SJCRH30 (cell line): ENCODE measurements at regions not wholly inside any gene's neighbourhood (a gene's known extent, or its start where the extent isn't known, plus 50 kb on each side); places are given as distances from the start of the nearest gene placed in this dataset.

ENCODE experiments used
- DNase-seq, 2 experiments: peaks; one replicate each; pipeline ENCODE4 v3.0.0-alpha.2; 2015 to 2020
- H3K27ac ChIP-seq: fragments of 250-450 bp; sonication (Bioruptor Pico); 2 replicates; pipeline ENCODE4 v1.5.1; 2020; ENCODE audit warnings: mild to moderate bottlenecking, moderate library complexity
- H3K27me3 ChIP-seq: fragments of 250-450 bp; sonication (Bioruptor Pico); 2 replicates; pipeline ENCODE4 v1.5.1; 2020; ENCODE audit warnings: mild to moderate bottlenecking, moderate library complexity
- H3K36me3 ChIP-seq: fragments of 250-450 bp; sonication (Bioruptor Pico); 2 replicates; pipeline ENCODE4 v1.5.1; 2020; ENCODE audit warnings: mild to moderate bottlenecking, moderate library complexity
- H3K4me1 ChIP-seq: fragments of 250-450 bp; sonication (Bioruptor Pico); 2 replicates; pipeline ENCODE4 v1.5.1; 2020; ENCODE audit warnings: mild to moderate bottlenecking, moderate library complexity
- H3K4me3 ChIP-seq: fragments of 250-450 bp; sonication (Bioruptor Pico); 2 replicates; pipeline ENCODE4 v1.5.1; 2020; ENCODE audit warnings: mild to moderate bottlenecking, moderate library complexity
- H3K9me3 ChIP-seq: fragments of 250-450 bp; sonication (Bioruptor Pico); replicated peaks from 2 replicates; pipeline ENCODE4 v1.5.1; 2020; ENCODE audit warnings: mild to moderate bottlenecking, moderate library complexity

- Histone ChIP-seq H3K27ac (no peak overlapping the region), H3K4me1 (peaks cover 20% of the 10 kb centered on the region), H3K27me3 (no peaks in the 10 kb centered on the region), H3K36me3 (no peaks in the 10 kb centered on the region), H3K9me3 (no peaks in the 10 kb centered on the region), H3K4me3 (no peak overlapping the region)
- no peak for DNase-seq
Observed at GRCh38 chr6:88371480-88371879, 205.3 kb upstream of the CNR1 start.

- no peak for DNase-seq
- Histone ChIP-seq H3K4me1 (peaks cover 11% of the 10 kb centered on the region), H3K27me3 (no peaks in the 10 kb centered on the region), H3K36me3 (no peaks in the 10 kb centered on the region), H3K9me3 (no peaks in the 10 kb centered on the region), H3K4me3 (no peak overlapping the region), H3K27ac (no peak overlapping the region)
Observed at GRCh38 chr6:88370127-88370710, 204.1 kb upstream of the CNR1 start.

- no peak overlapping the region for H3K4me3 ChIP-seq
- DNase-seq = no peak
- no peak overlapping the region for H3K27ac ChIP-seq
- peaks cover 2% of the 10 kb centered on the region for H3K4me1 ChIP-seq
- H3K36me3 ChIP-seq = no peaks in the 10 kb centered on the region
- no peaks in the 10 kb centered on the region for H3K27me3 ChIP-seq
- H3K9me3 ChIP-seq = no peaks in the 10 kb centered on the region
Observed at GRCh38 chr6:88369262-88369661, 203.1 kb upstream of the CNR1 start.

- Histone ChIP-seq H3K4me1 (no peaks in the 10 kb centered on the region; the same call in 1 of the 2 replicates), H3K9me3 (no peaks in the 10 kb centered on the region), H3K4me3 (no peak overlapping the region), H3K27ac (no peak overlapping the region), H3K36me3 (no peaks in the 10 kb centered on the region), H3K27me3 (no peaks in the 10 kb centered on the region)
- no peak for DNase-seq
Observed at GRCh38 chr6:88368071-88368787, 202.1 kb upstream of the CNR1 start.

GRCh38 chr6:88367248-88367647 is 201.1 kb upstream of the CNR1 start:
- Histone ChIP-seq H3K9me3 (no peaks in the 10 kb centered on the region), H3K36me3 (no peaks in the 10 kb centered on the region), H3K27ac (no peak overlapping the region), H3K4me3 (no peak overlapping the region), H3K4me1 (no peaks in the 10 kb centered on the region; the same call in 1 of the 2 replicates), H3K27me3 (no peaks in the 10 kb centered on the region)
- no peak for DNase-seq

GRCh38 chr6:88366672-88367071 is 200.5 kb upstream of the CNR1 start:
- no peak overlapping the region for H3K4me3 ChIP-seq
- no peaks in the 10 kb centered on the region for H3K27me3 ChIP-seq
- H3K36me3 ChIP-seq = no peaks in the 10 kb centered on the region
- DNase-seq = no peak
- no peaks in the 10 kb centered on the region; the same call in 1 of the 2 replicates for H3K4me1 ChIP-seq
- no peak overlapping the region for H3K27ac ChIP-seq
- 0 out of 2 replicates have a peak, but pooled peaks cover 2% of the 10 kb centered on the region for H3K9me3 ChIP-seq

GRCh38 chr6:88365656-88366055 is 199.5 kb upstream of the CNR1 start:
- Histone ChIP-seq H3K4me3 (no peak overlapping the region), H3K9me3 (0 out of 2 replicates have a peak, but pooled peaks cover 2% of the 10 kb centered on the region), H3K36me3 (no peaks in the 10 kb centered on the region), H3K27ac (no peak overlapping the region), H3K4me1 (peaks cover 5% of the 10 kb centered on the region), H3K27me3 (no peaks in the 10 kb centered on the region)
- DNase-seq = no peak

GRCh38 chr6:88365230-88365629 is 199.1 kb upstream of the CNR1 start:
- H3K36me3 ChIP-seq = no peaks in the 10 kb centered on the region
- H3K27ac ChIP-seq = no peak overlapping the region
- 0 out of 2 replicates have a peak, but pooled peaks cover 2% of the 10 kb centered on the region for H3K9me3 ChIP-seq
- H3K27me3 ChIP-seq = no peaks in the 10 kb centered on the region
- DNase-seq = no peak
- peaks cover 9% of the 10 kb centered on the region for H3K4me1 ChIP-seq
- no peak overlapping the region for H3K4me3 ChIP-seq

- H3K36me3 ChIP-seq = no peaks in the 10 kb centered on the region
- H3K4me3 ChIP-seq = no peak overlapping the region
- H3K27me3 ChIP-seq = no peaks in the 10 kb centered on the region
- H3K9me3 ChIP-seq = peaks cover 11% of the 10 kb centered on the region; the same call in 1 of the 2 replicates
- peaks cover 27% of the 10 kb centered on the region for H3K4me1 ChIP-seq
- no peak for DNase-seq
- H3K27ac ChIP-seq = no peak overlapping the region
Observed at GRCh38 chr6:88361754-88362153, 195.6 kb upstream of the CNR1 start.

GRCh38 chr6:88361298-88361697 is 195.2 kb upstream of the CNR1 start:
- no peak overlapping the region for H3K4me3 ChIP-seq
- no peaks in the 10 kb centered on the region for H3K27me3 ChIP-seq
- peaks cover 27% of the 10 kb centered on the region for H3K4me1 ChIP-seq
- no peak for DNase-seq
- H3K36me3 ChIP-seq = no peaks in the 10 kb centered on the region
- peaks cover 11% of the 10 kb centered on the region; the same call in 1 of the 2 replicates for H3K9me3 ChIP-seq
- peak overlapping the region; percentile 73; the same call in 1 of the 2 replicates for H3K27ac ChIP-seq

- Histone ChIP-seq H3K4me1 (peaks cover 27% of the 10 kb centered on the region), H3K27ac (peak overlapping the region; percentile 73), H3K9me3 (peaks cover 11% of the 10 kb centered on the region; the same call in 1 of the 2 replicates), H3K36me3 (no peaks in the 10 kb centered on the region), H3K27me3 (no peaks in the 10 kb centered on the region), H3K4me3 (no peak overlapping the region)
- peak in 1 of 2 experiments; percentile 41 for DNase-seq
Observed at GRCh38 chr6:88360203-88360797, 194.2 kb upstream of the CNR1 start.

GRCh38 chr6:88359530-88360202 is 193.5 kb upstream of the CNR1 start:
- no peaks in the 10 kb centered on the region for H3K36me3 ChIP-seq
- no peak overlapping the region for H3K4me3 ChIP-seq
- no peaks in the 10 kb centered on the region for H3K27me3 ChIP-seq
- peaks cover 27% of the 10 kb centered on the region for H3K4me1 ChIP-seq
- peaks cover 11% of the 10 kb centered on the region; the same call in 1 of the 2 replicates for H3K9me3 ChIP-seq
- peak overlapping the region; percentile 73 for H3K27ac ChIP-seq
- DNase-seq = no peak

- peaks cover 27% of the 10 kb centered on the region for H3K4me1 ChIP-seq
- no peak for DNase-seq
- H3K27ac ChIP-seq = no peak overlapping the region; the same call in 1 of the 2 replicates
- H3K36me3 ChIP-seq = no peaks in the 10 kb centered on the region
- no peak overlapping the region for H3K4me3 ChIP-seq
- H3K27me3 ChIP-seq = no peaks in the 10 kb centered on the region
- H3K9me3 ChIP-seq = peaks cover 16% of the 10 kb centered on the region; the same call in 1 of the 2 replicates
Observed at GRCh38 chr6:88358846-88359245, 192.7 kb upstream of the CNR1 start.

- Histone ChIP-seq H3K27ac (no peak overlapping the region), H3K9me3 (peaks cover 20% of the 10 kb centered on the region), H3K27me3 (no peaks in the 10 kb centered on the region), H3K4me1 (no peaks in the 10 kb centered on the region), H3K4me3 (no peak overlapping the region), H3K36me3 (no peaks in the 10 kb centered on the region)
- DNase-seq = no peak
Observed at GRCh38 chr6:88349511-88349910, 183.4 kb upstream of the CNR1 start.

GRCh38 chr6:88342336-88342735 is 176.2 kb upstream of the CNR1 start:
- Histone ChIP-seq H3K9me3 (no peaks in the 10 kb centered on the region), H3K36me3 (no peaks in the 10 kb centered on the region), H3K4me3 (no peak overlapping the region), H3K4me1 (peaks cover 7% of the 10 kb centered on the region), H3K27me3 (no peaks in the 10 kb centered on the region), H3K27ac (no peak overlapping the region)
- no peak for DNase-seq
